ENCODE measurements at regions not wholly inside any gene's neighbourhood (a gene's known extent, or its start where the extent isn't known, plus 50 kb on each side); places are given as distances from the start of the nearest gene placed in this dataset.

DNA sequence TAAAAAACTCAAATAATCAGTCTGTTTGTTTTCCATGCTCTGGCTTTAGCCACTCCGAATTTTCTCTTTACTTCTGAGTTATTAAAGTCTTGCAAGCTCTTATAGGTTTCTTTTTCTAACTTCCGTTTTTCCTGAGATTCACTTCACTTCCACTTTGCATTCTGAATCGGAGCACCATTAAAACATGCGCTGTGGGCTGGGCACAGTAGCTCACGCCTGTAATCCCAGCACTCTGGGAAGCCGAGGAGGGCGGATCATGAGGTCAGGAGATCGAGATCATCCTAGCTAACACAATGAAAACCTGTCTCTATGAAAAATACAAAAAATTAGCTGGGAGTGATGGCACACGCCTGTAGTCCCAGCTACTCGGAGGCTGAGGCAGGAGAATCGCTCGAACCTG is 357.9 kb downstream of the SLITRK6 start:
- no peak for TF ChIP-seq POLR2A (IDR thresholded peaks at IDR 0.05)
- no peak for TF ChIP-seq EP300 (IDR thresholded peaks at IDR 0.05; ENCODE audit: low read depth)
- TF ChIP-seq POLR2AphosphoS5 (IDR thresholded peaks at IDR 0.05) = no peak
- TF ChIP-seq, protein P1, sequence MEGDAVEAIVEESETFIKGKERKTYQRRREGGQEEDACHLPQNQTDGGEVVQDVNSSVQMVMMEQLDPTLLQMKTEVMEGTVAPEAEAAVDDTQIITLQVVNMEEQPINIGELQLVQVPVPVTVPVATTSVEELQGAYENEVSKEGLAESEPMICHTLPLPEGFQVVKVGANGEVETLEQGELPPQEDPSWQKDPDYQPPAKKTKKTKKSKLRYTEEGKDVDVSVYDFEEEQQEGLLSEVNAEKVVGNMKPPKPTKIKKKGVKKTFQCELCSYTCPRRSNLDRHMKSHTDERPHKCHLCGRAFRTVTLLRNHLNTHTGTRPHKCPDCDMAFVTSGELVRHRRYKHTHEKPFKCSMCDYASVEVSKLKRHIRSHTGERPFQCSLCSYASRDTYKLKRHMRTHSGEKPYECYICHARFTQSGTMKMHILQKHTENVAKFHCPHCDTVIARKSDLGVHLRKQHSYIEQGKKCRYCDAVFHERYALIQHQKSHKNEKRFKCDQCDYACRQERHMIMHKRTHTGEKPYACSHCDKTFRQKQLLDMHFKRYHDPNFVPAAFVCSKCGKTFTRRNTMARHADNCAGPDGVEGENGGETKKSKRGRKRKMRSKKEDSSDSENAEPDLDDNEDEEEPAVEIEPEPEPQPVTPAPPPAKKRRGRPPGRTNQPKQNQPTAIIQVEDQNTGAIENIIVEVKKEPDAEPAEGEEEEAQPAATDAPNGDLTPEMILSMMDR (IDR thresholded peaks at IDR 0.05) = no peak
- DNase-seq = no peak
- Histone ChIP-seq H3K27me3 (no peaks in the 10 kb centered on the region), H3K9me3 (no peaks in the 10 kb centered on the region), H3K4me1 (no peaks in the 10 kb centered on the region), H3K4me3 (no peak overlapping the region), H3K27ac (no peak overlapping the region), H3K36me3 (no peaks in the 10 kb centered on the region)
- in situ Hi-C loops (cut with MboI; ENCODE audit: low pct_ligation_motif_present in 1 of 4, low pct_unique_long_range_greater_than_20kb in 1 of 4, low sequenced_read_pairs in 3 of 4) (no loop called here), intact Hi-C loops (cut with DNase I; ENCODE audit: low total_unique reads) (no loop called here)
- 91% methylated on average over 12 of the region's 12 CpGs; no CpG with 5 or more reads in 1 of the 2 donors for WGBS, 2 donors (ENCODE audit: low coverage in 1 of 2)

DNA sequence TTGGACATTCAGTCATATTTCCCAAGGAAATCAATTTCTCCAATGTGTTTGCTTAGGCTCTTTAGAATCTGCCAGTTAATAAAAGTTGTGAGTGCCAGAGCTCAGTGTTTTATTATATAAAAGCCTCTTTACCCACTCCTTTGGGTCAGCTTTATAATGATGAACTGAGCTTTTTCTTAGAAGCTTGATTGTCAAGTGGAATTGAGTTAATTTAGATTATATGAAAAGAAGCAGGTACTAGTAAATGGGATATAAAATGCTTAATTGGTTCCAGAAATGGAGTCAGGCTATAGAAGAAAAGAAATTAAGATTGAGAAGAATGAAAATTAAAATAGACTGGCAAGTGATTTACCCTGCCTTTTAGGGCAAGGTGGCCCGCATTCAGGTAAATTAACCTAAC is 363.2 kb downstream of the SLITRK6 start:
- in situ Hi-C loops (cut with MboI; ENCODE audit: low pct_ligation_motif_present in 1 of 4, low pct_unique_long_range_greater_than_20kb in 1 of 4, low sequenced_read_pairs in 3 of 4) = no loop called here
- DNase-seq = no peak

DNA sequence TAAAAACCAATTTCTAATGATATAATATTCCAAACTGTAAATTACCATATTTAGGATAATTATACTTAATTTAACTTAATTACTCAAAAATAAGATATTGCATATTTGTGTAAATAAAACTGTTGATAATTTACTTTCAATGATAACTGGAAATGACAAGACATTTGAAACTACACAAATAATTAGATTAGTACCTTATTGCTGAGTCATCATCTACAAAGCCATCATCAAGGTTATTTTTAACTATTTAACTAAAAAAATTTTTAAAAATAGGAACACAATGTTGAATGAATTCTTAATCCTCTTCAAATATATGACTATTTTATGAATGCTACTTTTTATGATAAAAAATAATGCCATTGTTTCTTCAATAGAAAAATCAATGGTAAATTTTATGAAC is 364.3 kb downstream of the SLITRK6 start:
- no peaks in the 10 kb centered on the region for H3K36me3 ChIP-seq
- TF ChIP-seq POLR2A (IDR thresholded peaks at IDR 0.05) (no peak), POLR2AphosphoS5 (IDR thresholded peaks at IDR 0.05) (no peak), EP300 (IDR thresholded peaks at IDR 0.05; ENCODE audit: low read depth) (no peak)
- TF ChIP-seq, protein P1 (IDR thresholded peaks at IDR 0.05) = no peak
- in situ Hi-C loops (cut with MboI; ENCODE audit: low pct_ligation_motif_present in 1 of 4, low pct_unique_long_range_greater_than_20kb in 1 of 4, low sequenced_read_pairs in 3 of 4) = no loop called here
- no peaks in the 10 kb centered on the region for H3K4me1 ChIP-seq
- DNase-seq = no peak
- H3K9me3 ChIP-seq = no peaks in the 10 kb centered on the region
- H3K27me3 ChIP-seq = no peaks in the 10 kb centered on the region
- H3K4me3 ChIP-seq = no peak overlapping the region
- intact Hi-C loops (cut with DNase I; ENCODE audit: low total_unique reads) = no loop called here
- no peak overlapping the region for H3K27ac ChIP-seq

More for the DNA sequence above, 363.2 kb downstream of the SLITRK6 start:
- no peaks in the 10 kb centered on the region for H3K36me3 ChIP-seq
- WGBS, 2 donors (ENCODE audit: low coverage in 1 of 2) = 97 to 100% methylated on average over 1 of the region's 1 CpG
- no peak for TF ChIP-seq POLR2A (IDR thresholded peaks at IDR 0.05)
- no peak for TF ChIP-seq EP300 (IDR thresholded peaks at IDR 0.05; ENCODE audit: low read depth)
- no peak for TF ChIP-seq POLR2AphosphoS5 (IDR thresholded peaks at IDR 0.05)
- TF ChIP-seq, protein P1 (IDR thresholded peaks at IDR 0.05) = no peak
- H3K27me3 ChIP-seq = no peaks in the 10 kb centered on the region
- intact Hi-C loops (cut with DNase I; ENCODE audit: low total_unique reads) = no loop called here
- H3K9me3 ChIP-seq = no peaks in the 10 kb centered on the region
- no peak overlapping the region for H3K27ac ChIP-seq
- no peaks in the 10 kb centered on the region for H3K4me1 ChIP-seq
- no peak overlapping the region for H3K4me3 ChIP-seq

DNA sequence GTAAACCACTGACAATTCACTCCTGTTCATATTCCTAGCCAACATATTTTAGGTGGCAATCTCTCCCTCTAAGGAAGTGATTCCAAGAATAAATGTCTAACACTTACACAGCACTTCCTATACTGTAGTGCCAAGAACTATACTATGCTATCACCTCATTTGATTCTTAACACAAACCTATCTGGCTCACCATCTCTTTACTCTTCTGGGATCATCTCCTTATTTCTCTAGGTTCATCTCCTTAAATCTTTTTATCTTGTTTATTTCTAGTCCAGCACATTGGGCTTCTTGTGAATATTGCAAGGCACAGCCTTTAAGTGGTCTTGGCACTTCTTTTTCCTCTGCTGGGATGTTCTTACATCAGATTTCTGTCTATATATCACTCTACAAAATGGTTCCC is 366.3 kb downstream of the SLITRK6 start:
- Histone ChIP-seq H3K4me3 (no peak overlapping the region), H3K27ac (no peak overlapping the region), H3K4me1 (no peaks in the 10 kb centered on the region), H3K27me3 (no peaks in the 10 kb centered on the region), H3K36me3 (no peaks in the 10 kb centered on the region), H3K9me3 (no peaks in the 10 kb centered on the region)
- TF ChIP-seq POLR2AphosphoS5 (IDR thresholded peaks at IDR 0.05) (no peak), EP300 (IDR thresholded peaks at IDR 0.05; ENCODE audit: low read depth) (no peak), POLR2A (IDR thresholded peaks at IDR 0.05) (no peak)
- TF ChIP-seq, protein P1 (IDR thresholded peaks at IDR 0.05) = no peak
- intact Hi-C loops (cut with DNase I; ENCODE audit: low total_unique reads) = no loop called here
- in situ Hi-C loops (cut with MboI; ENCODE audit: low pct_ligation_motif_present in 1 of 4, low pct_unique_long_range_greater_than_20kb in 1 of 4, low sequenced_read_pairs in 3 of 4) = no loop called here
- no peak for DNase-seq
